Stimulated activated CD4-positive, alpha-beta T cell treated with anti-CD3 and anti-CD28 coated beads, Interleukin-15, amount 100 ng/mL, for 1 hour (primary cell): ENCODE measurements at regions not wholly inside any gene's neighbourhood (a gene's known extent, or its start where the extent isn't known, plus 50 kb on each side); places are given as distances from the start of the nearest gene placed in this dataset.
"Not testable (repeated sequence)": the region's sequence is repeated elsewhere in the genome, so short reads cannot be mapped to it uniquely, and the experiment has no call there.

Experiments used
- DNase-seq, 2 donors: peaks; one replicate each; pipeline ENCODE4 v3.0.0-alpha.2; 2020; ENCODE audit warnings: low read depth in 1 of 2, low spot score in 1 of 2

DNA sequence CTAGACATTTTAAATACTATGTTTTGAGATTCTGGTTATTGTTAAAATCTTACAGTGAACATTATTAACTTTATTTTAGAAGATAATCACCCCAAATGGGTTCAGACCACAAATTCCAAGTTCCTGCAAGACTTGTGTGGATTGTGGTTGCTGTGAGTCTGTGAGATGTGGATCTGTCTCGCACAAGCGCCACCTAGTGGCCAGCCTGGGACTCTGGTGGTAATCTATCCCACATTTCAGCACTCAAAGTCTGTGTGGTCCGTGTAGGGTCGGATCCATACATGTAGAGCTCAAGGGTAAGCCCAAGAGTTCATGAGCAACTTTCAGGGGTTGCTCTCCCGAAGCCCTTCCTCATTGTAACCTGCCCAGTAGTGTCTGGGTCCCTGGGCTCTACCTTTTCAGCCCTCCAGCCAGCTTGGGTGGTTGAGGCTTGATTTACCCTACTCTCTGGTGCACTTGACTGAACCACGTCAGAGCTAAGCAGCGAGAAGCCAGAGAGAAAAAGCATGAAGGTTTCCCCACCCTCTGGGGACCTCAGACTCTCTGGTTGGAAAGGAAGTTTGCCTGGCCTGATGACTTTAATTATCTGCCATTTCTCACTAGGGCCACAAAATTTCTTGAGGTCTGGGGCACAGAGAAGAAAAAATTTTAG, 129.2 kb downstream of the ARHGAP11B start:
- peak; percentile 53 to 56 for DNase-seq

DNA sequence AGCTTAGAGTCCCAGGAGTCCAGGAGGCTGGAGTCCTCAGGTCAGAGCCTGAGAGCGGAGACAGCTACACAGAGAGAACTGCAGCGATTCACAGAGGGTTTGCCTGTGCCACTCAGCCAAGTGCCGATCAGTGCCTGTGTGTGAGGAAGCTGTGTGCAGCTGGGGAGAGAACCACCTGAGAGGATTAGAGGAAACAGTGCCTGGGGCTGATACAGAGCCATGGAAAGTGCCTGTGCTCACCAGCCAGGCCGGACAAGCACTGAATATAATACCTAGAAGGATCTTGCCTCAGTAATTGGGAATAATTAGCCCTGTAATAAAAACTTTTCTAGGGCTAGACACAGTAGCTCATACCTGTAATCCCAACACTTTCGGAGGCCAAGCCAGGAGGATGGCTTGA, 134.7 kb downstream of the ARHGAP11B start:
- not testable (repeated sequence) for DNase-seq

DNA sequence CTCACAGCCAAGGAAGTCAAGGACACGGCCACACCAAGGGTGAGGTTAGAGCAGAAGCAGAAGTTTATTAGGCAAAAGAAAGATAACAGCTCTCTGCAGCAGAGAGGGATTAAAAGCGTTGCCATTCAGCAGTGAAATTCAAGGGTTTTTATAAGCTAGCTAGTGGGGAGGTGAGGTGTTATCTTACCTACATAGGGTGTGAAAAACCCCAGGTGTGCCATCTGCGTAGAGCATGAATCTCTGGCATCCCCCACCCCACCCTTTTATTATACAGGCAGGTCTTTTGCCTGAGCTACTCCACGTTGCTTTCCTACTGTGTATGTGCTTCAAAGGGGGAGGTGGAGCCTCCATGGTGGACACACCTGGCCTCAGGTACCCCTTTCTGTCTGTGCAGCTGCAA, 135.4 kb downstream of the ARHGAP11B start:
- not testable (repeated sequence) for DNase-seq

DNA sequence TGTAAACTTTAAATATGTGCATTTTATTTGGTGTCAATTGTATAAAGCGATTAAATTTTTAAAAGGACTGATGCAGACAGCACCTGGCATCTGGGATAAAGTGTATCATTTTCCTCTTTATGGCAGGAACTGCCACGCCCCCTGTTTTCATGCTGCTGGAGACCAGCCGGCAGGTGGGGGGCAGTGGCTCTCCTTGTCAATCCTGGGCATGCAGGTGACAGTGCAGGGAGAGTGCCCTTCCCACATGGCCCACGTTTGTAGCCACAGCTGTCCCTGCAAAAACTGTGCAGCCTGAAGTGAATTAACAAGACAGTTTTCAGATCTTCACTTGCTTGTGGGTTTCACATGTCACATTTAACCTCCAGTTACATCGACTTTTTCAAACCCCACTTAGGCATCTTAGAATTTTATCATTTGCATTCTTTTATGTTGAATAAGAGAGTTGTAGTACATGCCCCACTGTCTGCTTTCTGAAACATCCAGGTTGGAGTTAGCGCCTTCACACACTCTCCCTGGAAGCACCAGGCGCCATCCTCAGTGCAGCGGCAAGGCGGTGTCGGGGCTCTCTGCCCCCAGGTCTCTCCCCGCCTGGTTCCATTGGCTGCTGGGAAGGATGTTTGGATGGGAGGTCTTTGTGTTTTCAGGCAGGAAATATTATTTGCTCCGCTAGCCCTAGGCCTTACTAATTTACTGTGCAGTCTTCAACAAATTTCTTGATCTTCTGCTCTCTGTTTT, 134.2 kb upstream of the FAN1 start:
- not testable (repeated sequence) for DNase-seq

DNA sequence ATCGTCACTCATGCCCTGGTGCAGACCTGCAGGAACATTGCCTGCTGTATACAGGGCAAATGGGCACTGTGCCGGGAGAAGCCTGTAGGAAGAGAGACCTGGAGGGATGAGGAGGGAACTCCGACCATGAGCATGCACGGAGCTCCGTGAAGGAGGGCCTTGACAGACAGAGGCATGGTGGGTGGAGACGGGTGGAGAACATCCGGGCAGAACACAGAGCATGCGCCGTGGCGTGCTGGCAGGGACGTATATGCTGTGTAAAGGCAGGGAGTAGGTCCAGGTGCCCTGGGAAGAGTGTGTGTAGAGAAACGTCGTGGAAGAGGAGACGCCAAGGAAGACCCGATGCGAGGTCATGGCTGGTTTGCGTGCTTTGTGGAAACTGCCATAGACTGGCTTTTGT, 133.0 kb upstream of the FAN1 start:
- no peak for DNase-seq

DNA sequence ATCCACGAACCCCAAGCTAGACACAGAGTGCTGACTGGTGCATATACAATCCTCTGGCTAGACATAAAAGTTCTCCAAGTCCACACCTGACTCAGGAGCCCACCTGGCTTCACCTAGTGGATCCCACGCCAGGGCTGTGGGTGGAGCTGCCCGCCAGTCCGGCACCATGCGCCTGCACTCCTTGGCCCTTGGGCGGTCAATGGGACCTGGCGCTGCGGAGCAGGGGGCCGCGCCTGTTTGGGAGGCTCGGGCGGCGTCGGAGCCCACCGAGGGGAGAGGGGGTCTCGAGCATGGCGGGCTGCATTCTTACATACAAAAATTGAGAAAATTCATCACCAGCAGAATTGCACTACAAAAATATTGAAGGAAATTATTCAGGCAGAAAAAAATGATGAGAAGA, 120.7 kb upstream of the FAN1 start:
- no peak for DNase-seq

DNA sequence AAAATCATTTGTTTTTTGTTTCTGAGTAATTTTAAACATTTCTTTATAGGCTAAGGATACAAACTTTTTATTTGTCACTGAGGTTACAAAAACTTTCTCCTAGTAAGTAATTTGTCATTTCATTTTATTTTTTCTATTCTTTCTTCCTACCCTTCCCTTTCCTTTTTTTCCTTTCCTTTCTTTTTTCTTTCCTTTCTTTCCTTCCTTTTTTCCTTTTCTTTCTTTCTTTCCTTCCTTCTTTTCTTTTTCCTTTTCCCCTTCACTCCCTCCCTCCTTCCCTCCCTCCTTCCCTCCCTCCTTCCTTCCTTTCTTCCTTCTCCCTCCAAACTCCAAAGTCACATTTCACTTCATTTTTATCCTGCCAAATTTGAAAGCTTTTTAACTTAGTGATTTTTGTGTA, 115.1 kb upstream of the FAN1 start:
- DNase-seq, result no peak

DNA sequence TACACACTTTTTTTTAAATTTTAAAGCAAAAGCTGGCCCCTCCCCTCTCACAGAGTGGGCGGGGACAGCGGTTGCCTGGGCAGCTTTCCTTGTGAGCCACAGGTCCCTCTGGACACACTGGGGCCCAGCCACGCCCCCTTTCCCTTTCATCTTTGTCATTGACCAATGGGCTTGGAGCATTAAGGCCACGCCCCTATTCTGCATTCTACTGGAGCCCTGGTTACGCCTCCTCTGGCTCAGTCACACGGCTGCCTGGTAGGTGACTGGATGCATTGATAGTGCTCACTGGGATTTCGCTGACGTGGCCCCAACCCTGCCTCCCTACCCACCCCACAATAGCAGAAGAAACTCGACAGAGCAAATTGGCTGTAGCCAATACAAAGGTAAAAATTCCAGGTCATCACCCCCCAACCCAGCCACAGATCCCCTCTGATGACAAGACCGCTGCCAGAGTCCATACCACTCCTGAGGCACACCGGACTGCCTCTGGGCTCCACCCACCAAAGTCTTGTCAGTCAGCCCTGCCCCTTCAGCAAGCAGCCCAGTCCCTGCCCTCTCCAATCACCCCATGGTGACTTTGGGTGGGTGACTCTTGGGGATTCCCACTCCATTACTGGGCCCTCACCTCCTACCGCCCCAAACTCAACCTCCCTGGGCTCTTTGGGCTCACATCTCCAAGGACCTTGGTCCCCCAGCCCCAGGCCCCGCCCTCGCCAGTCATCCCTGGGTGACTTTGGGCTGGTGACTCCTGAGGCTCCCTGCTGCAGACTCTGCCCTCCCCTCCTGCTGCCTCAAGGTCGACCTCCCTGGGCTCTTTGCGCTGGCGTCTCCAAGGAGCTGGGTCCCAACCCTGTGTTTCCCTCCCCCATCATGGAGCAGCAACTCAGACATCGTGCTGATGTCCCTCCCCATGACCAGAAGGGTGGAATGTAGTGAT, 112.2 kb upstream of the FAN1 start:
- DNase-seq, result no peak

DNA sequence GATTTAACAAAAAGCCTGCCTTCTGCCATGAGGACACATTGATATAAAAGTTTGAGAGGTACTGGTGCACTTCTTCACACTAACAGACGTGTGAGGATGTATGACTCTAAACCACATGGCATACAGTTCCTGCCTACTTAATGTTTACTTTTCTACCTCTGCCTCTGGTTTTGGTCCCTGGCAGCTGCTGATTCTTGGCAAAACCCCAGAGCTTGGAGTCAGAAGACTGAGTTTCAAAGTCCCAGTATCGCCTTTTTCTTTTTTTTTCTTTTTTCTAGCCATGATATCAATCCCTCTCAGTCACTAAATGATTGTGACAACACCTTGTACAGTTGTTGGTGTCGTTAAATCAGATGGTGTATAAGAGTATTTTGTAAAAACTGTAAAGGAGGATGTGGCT, 110.9 kb upstream of the FAN1 start:
- not testable (repeated sequence) for DNase-seq

DNA sequence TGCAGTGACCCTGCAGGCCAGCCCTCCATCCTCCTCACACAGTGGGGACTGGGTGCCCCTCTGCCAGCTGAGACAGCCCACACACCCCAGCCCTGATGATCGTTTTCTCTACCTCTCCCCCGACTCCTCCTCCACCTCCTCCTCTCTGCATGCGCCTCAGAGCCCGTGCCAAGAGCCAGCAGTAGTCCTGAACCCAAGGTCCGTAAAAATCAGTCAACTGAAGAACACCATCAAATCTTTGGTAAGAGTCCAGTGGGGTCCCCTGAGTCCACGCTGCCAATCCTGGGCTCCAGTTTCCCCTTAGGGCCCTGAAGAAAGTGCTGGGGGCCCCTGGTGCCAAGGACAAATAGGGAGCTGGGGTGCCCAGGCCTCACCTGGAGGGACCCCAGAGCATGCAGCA, 109.3 kb upstream of the FAN1 start:
- no peak for DNase-seq

DNA sequence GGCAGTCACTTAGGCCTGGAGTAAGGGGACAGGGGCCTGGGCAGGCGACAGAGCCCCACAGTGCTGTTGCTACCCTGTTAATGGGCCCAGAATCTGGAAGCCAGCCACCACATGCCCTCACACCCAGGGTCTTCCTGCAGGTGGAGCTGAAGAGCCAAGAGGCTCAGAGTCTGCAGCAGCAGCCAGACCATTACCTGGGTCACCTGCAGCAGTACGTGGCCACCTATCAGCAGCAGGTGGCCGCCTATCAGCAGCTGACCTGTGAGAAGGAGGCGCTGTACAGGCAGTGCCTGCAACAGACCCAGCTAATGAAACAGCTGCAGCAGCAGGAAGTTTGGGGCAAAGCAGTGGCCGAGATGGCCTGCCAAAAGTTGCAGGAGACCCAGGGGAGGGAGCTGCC, 104.2 kb upstream of the FAN1 start:
- not testable (repeated sequence) for DNase-seq

DNA sequence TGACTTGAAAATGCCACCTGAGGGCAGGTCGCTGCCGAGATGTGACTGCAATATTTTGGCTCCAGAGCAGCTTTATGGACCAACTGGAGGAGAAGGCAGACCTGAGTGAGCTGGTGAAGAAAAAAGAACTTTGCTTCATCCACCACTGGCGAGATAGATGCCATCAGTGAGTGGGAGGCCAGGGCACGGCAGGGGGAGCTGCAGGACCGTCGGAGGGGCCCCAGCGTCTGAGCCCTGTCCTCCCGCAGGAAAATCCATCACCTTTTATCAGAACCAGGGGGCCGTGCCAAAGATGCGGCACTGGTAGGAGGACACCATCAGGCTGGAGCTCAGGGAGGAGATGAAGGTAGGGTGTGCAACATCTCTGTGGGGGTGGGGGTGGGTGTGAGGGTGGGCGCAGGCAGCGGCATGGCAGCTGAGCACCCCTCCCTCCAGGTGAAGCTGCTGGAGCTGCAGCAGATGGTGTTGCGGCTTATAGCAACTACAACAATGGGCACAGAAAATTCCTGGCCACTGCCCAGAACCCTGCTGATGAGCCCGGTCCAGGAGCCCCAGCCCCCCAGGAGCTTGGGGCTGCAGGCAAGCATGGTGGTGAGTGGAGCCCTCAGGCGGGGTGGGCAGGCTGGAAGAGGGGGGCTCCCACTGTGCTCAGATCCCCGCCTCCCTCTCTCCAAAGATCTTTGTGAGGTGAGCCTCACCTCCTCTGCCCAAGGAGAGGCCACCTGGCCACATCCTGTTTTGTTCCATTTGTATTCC, 102.4 kb upstream of the FAN1 start:
- DNase-seq, result not testable (repeated sequence)

DNA sequence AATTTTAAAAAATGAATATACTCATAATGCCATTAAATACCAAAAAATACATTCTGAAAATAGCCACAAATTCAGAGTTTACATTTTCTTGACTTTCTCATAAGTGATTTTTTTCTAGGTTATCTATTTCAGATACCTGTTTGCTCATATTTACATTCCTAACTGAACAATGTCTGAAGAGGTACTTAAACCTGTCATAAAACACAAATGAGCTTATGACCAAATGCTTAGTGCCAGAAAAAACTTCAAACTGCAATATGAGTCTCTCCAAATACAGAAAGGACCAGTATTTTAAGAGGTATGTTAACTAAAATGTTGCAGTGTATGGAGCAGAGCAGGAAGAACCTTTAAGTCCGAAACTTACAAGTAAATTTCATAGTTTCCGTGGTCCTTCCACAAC, 101.7 kb upstream of the FAN1 start:
- DNase-seq, result not testable (repeated sequence)

DNA sequence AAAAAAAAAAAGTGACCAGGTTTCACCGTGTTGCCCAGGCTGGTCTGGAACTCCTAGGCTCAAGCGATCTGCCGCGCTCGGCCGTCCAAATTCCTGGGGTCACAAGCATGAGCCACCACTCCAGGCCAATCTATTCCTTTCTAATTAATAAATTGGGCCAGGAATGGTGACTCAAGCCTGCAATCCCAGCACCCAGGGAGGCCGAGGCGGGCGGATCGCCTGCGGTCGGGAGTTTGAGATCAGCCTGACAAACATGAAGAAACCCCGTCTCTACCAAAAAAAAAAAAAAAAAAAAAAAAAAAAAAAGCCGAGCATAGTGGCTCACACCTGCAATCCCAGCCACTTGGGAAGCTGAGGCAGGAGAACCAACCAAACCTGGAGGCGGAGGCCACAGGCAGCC, 100.0 kb upstream of the FAN1 start:
- DNase-seq, result not testable (repeated sequence)

DNA sequence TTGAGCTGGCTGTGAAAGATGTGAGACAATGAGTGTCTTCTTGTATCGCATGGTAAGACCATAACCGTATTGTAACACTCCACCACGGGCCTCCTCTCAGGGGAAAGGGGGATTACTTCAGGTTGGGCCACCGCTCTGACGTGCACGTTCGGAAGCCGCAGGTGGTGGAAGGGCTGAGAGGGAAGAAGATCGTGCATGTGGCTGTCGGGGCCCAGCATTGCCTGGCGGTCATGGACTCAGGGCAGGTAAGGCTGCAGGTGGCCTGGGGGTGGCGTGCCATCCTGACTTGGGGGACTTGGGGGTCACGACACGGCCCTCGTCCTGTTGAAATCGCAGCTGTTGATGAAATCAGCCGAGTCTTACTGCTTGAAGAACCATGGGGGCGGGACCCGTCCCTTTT, 87.3 kb upstream of the FAN1 start:
- DNase-seq, result no peak

DNA sequence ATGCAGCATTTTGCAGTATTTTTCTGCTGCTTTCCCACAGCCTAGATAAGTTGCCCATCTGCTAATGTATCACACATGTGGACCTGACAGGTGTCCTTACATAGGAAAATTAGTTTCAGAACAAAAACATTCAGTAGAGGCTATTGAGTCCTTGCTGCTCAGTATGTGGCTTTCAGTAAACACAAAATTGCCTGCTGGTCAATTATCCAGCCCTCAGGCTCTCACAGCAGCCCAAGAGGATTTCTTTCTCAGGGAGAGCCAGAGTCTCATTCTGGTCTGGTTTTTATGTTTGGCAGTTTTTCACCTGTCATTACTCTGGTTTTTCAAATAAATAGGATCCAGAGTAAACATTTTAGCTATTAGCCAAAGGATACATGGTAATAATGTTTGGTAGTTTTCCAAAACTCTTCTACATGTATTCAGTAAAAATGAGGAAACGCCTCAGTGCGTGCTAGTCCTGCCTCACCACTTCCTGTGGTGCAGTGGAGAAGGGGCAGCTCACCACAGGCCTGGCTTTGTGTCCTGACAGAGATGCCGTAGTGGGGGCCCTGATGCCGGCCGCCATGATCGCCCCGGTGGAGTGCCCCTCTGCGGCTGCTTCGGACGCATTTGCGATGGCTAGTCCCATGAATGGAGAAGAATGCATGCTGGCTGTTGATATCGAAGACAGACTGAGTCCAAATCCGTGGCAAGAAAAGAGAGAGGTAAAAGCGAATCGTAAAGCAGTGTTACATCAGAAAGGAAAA, 80.5 kb upstream of the FAN1 start:
- not testable (repeated sequence) for DNase-seq

DNA sequence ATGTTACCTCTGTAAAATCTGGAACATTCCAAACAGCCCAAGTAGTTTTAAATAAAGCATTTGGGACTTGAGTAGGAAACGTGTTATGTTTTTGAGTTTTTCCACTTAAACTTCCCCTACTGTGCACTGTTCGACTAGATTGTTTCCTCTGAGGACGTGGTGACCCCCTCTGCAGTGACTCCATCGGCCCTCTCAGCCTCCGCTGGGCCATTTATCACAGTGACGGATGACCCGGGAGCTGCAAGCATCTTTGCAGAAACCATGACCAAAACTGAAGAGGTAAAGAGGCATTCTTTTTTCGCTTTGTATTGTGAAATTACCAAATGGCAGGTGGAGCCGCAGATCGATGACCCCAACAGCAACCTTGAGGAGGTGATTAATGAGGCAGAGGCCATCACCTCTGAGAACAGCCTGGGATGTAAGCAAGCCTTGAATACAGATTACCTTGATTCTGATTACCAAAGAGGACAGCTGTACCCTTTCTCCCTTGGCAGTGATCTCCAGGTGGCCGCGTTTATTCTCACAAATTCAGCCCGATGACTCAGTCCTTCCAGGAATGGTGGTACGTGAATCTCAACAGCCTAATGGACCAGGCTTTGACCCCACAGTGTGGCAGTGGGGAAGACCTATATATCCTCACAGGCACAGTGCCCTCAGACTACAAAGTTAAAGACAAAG, 79.1 kb upstream of the FAN1 start:
- no peak for DNase-seq

DNA sequence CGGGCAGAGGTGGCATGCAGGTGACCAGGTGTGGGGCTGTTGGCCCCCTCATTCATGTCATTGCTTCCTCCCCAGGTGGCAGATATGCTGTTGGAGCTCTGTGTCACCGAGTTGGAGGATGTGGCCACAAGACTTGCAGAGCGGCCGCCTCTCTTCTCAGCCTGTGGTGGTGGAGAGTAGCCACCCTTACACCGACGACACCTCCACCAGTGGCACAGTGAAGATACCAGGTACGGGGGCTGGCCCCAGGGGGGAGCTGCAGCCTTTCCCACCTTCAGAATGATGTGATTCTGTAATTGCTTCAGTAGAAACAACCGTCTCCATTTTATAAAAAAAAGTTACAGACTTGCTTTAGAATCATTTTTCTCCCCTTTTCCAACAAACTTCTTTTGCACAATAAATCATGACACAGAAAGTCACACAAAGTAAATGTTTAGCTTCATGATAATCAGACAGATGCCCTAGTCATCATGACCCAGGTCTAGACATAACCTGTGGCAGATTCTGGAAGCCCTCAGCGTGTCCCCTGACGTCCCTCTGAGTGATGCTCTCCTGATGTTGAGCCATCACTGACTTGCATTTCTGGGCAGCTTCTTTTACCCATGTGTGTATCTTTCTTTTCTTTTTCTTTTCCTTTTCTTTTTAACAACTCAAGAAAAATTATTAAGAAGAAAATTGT, 76.0 kb upstream of the FAN1 start:
- no peak for DNase-seq

DNA sequence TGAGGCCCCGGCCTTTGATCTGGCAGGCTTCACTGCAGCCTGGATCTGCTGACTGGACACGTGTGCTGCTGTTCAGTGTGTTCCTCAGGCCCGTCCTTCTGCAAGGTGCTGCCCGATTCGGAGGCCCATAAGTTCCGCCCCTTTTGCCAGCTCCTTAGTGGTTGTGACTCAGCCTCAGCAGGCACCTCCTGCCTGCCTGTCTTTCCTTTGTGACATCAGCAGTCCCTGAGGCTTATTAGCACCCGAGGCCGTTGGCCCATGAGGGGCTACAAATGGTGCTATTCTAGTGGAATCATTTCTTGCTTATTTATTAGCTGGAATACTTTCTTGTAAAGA, 75.4 kb upstream of the FAN1 start:
- DNase-seq, result not testable (repeated sequence)
